GM23338 (cell line): ENCODE measurements at regions not wholly inside any gene's neighbourhood (a gene's known extent, or its start where the extent isn't known, plus 50 kb on each side); places are given as distances from the start of the nearest gene placed in this dataset.

Experiments
- ATAC-seq: fragments of 200-7000 bp; cut with Tn5 transposase; 3 replicates; pipeline ENCODE4 v1.9.1; 2020
- DNase-seq: peaks from one replicate; pipeline ENCODE4 v3.0.0-alpha.2; 2015; ENCODE audit warnings: low spot score
- H2AFZ ChIP-seq: fragments of 200-600 bp; sonication (generic); 2 replicates; pipeline ENCODE4 v1.8.0; 2016; ENCODE audit warnings: antibody characterized with exemption, mild to moderate bottlenecking, moderate library complexity
- H3F3A ChIP-seq: fragments of 200-600 bp; sonication (generic); replicated peaks from 2 replicates; pipeline ENCODE4 v1.8.0; 2017; ENCODE audit warnings: antibody characterized with exemption, mixed run types, low read depth
- H3K27ac ChIP-seq: fragments of 200-600 bp; sonication (generic); 2 replicates; pipeline ENCODE4 v1.6.1; 2016; ENCODE audit warnings: low read depth
- H3K27me3 ChIP-seq: fragments of 200-600 bp; sonication (generic); 2 replicates; pipeline ENCODE4 v1.8.0; 2016; ENCODE audit warnings: mild to moderate bottlenecking, mixed run types, moderate library complexity; ENCODE audit not compliant: insufficient read depth
- H3K36me3 ChIP-seq: fragments of 200-600 bp; sonication (generic); 2 replicates; pipeline ENCODE4 v1.8.0; 2016; ENCODE audit warnings: mild to moderate bottlenecking; ENCODE audit not compliant: insufficient read depth
- H3K4me1 ChIP-seq: fragments of 200-600 bp; sonication (generic); 2 replicates; pipeline ENCODE4 v1.8.0; 2016; ENCODE audit warnings: mild to moderate bottlenecking, moderate library complexity; ENCODE audit not compliant: insufficient read depth
- H3K4me2 ChIP-seq: fragments of 200-600 bp; sonication (generic); 2 replicates; pipeline ENCODE4 v1.7.1; 2017; ENCODE audit warnings: mixed run types
- H3K4me3 ChIP-seq: fragments of 200-600 bp; sonication (generic); 2 replicates; pipeline ENCODE4 v1.6.1; 2016; ENCODE audit warnings: mixed run types
- H3K79me2 ChIP-seq: fragments of 200-600 bp; sonication (generic); replicated peaks from 2 replicates; pipeline ENCODE4 v1.8.0; 2017; ENCODE audit warnings: mild to moderate bottlenecking; ENCODE audit not compliant: insufficient read depth
- H3K9me2 ChIP-seq: fragments of 200-600 bp; sonication (generic); 2 replicates; pipeline ENCODE4 v1.8.0; 2017; ENCODE audit not compliant: insufficient read depth
- H4K20me1 ChIP-seq: fragments of 200-600 bp; sonication (generic); replicated peaks from 2 replicates; pipeline ENCODE4 v1.8.0; 2017; ENCODE audit warnings: mild to moderate bottlenecking; ENCODE audit not compliant: insufficient read depth
- H3K27ac Mint-ChIP-seq: 2 replicates; pipeline ENCODE4 v1.8.0; 2020; ENCODE audit warnings: inconsistent platforms, mild to moderate bottlenecking, moderate library complexity, mixed read lengths
- H3K27me3 Mint-ChIP-seq: 3 replicates; pipeline ENCODE4 v1.8.0; 2022; ENCODE audit warnings: low read depth, mild to moderate bottlenecking, moderate library complexity, mixed read lengths, inconsistent platforms; ENCODE audit not compliant: insufficient read depth, poor library complexity
- H3K36me3 Mint-ChIP-seq: 3 replicates; pipeline ENCODE4 v1.8.0; 2021; ENCODE audit warnings: low read depth, mild to moderate bottlenecking, inconsistent platforms, moderate library complexity, mixed read lengths
- H3K4me1 Mint-ChIP-seq: 3 replicates; pipeline ENCODE4 v1.8.0; 2020; ENCODE audit warnings: mild to moderate bottlenecking, inconsistent platforms, mixed read lengths
- H3K4me3 Mint-ChIP-seq: 3 replicates; pipeline ENCODE4 v1.8.0; 2021; ENCODE audit warnings: moderate library complexity, mild to moderate bottlenecking, inconsistent platforms, mixed read lengths
- H3K9me3 Mint-ChIP-seq: 3 replicates; pipeline ENCODE4 v1.8.0; 2020; ENCODE audit warnings: moderate library complexity, mild to moderate bottlenecking, inconsistent platforms, mixed read lengths
- CREB1 ChIP-seq: fragments of 250-450 bp; sonication (Bioruptor Pico); IDR thresholded peaks from 2 replicates; pipeline ENCODE4 v1.5.0; 2020; ENCODE audit warnings: low read depth, mild to moderate bottlenecking, moderate library complexity
- CTCF ChIP-seq, 2 experiments: fragments of 200-600 bp in 1 of 2; sonication (generic) in 1 of 2; conservative IDR thresholded peaks; 2 replicates each; pipeline versions ENCODE4 v1.5.1 to v1.6.1; 2016 to 2017; ENCODE audit warnings: antibody characterized with exemption in 2 of 2, low read depth in 2 of 2, mild to moderate bottlenecking in 2 of 2, moderate library complexity in 1 of 2
- ETS1 ChIP-seq: IDR thresholded peaks from 2 replicates; pipeline ENCODE4 v1.6.1; 2016; ENCODE audit warnings: antibody characterized with exemption
- EZH2 ChIP-seq: fragments of 200-600 bp; sonication (generic); IDR thresholded peaks from one replicate; pipeline ENCODE4 v1.8.0; 2017; ENCODE audit warnings: antibody characterized with exemption, mild to moderate bottlenecking, low read depth; ENCODE audit not compliant: unreplicated experiment
- EZH2phosphoT487 ChIP-seq: fragments of 200-600 bp; sonication (generic); IDR thresholded peaks from one replicate; pipeline ENCODE4 v1.8.1; 2018; ENCODE audit warnings: antibody characterized with exemption; ENCODE audit not compliant: unreplicated experiment
- JUNB ChIP-seq: IDR thresholded peaks from one replicate; pipeline ENCODE4 v1.6.1; 2016; ENCODE audit warnings: antibody characterized with exemption; ENCODE audit not compliant: unreplicated experiment
- NANOG ChIP-seq: IDR thresholded peaks from 2 replicates; pipeline ENCODE4 v1.6.1; 2016; ENCODE audit warnings: antibody characterized with exemption, borderline replicate concordance

GRCh38 chr4:152100379-152101201, 339.8 kb upstream of the GATB start (continued):
- TF ChIP-seq CTCF (conservative IDR thresholded peaks at IDR 0.05; ENCODE audit: low read depth in 2 of 2) (no peak), JUNB (no peak), EZH2phosphoT487 (no peak), ETS1 (no peak), NANOG (no peak), EZH2 (no peak), CREB1 (CRISPR knock-in tag) (no peak)

- H3K79me2 ChIP-seq = no peaks in the 10 kb centered on the region
- no peak overlapping the region for H3K27ac ChIP-seq
- DNase-seq = no peak
- TF ChIP-seq EZH2 (no peak), CREB1 (CRISPR knock-in tag) (no peak), ETS1 (no peak), NANOG (no peak), JUNB (no peak), CTCF (conservative IDR thresholded peaks at IDR 0.05; ENCODE audit: low read depth in 2 of 2) (no peak)
- H3K4me1 Mint-ChIP-seq = peaks cover 12% of the 10 kb centered on the region
- peaks cover 7% of the 10 kb centered on the region for H3K27me3 Mint-ChIP-seq
- H3K27ac Mint-ChIP-seq = no peak overlapping the region
- H3K9me3 Mint-ChIP-seq = no peaks in the 10 kb centered on the region; the same call in 2 of the 3 replicates
- no peak for ATAC-seq
- no peaks in the 10 kb centered on the region for H3K27me3 ChIP-seq
- no peak overlapping the region for H3K4me3 ChIP-seq
- H3K4me1 ChIP-seq = peaks cover 7% of the 10 kb centered on the region; the same call in 1 of the 2 replicates
- no peak overlapping the region for H3K4me3 Mint-ChIP-seq
- no peaks in the 10 kb centered on the region for H3F3A ChIP-seq
- no peak overlapping the region for H2AFZ ChIP-seq
- H4K20me1 ChIP-seq = no peaks in the 10 kb centered on the region
- H3K9me2 ChIP-seq = peaks cover 4% of the 10 kb centered on the region; the same call in 1 of the 2 replicates
- no peak overlapping the region for H3K4me2 ChIP-seq
- H3K36me3 ChIP-seq = no peaks in the 10 kb centered on the region
- no peaks in the 10 kb centered on the region for H3K36me3 Mint-ChIP-seq
These were observed 339.2 kb upstream of the GATB start for GRCh38 chr4:152099981-152100378.
